KMS-11 (cell line): ENCODE measurements at regions not wholly inside any gene's neighbourhood (a gene's known extent, or its start where the extent isn't known, plus 50 kb on each side); places are given as distances from the start of the nearest gene placed in this dataset.

Experiments used
- H2AFZ ChIP-seq: fragments of 200-600 bp; sonication (generic); 2 replicates; pipeline ENCODE4 v1.6.1; 2016; ENCODE audit warnings: antibody characterized with exemption, mixed run types, low read depth
- H3K27ac ChIP-seq: fragments of 200-600 bp; sonication (generic); 2 replicates; pipeline ENCODE4 v1.6.1; 2016; ENCODE audit warnings: mild to moderate bottlenecking, mixed run types
- H3K27me3 ChIP-seq: fragments of 200-600 bp; sonication (generic); 2 replicates; pipeline ENCODE4 v1.6.1; 2017; ENCODE audit warnings: mild to moderate bottlenecking, low read depth, mixed run types, moderate library complexity; ENCODE audit not compliant: insufficient read depth
- H3K36me3 ChIP-seq: fragments of 200-600 bp; sonication (generic); 2 replicates; pipeline ENCODE4 v1.6.1; 2017; ENCODE audit warnings: mild to moderate bottlenecking, mixed run types; ENCODE audit not compliant: insufficient read depth
- H3K4me1 ChIP-seq: fragments of 200-600 bp; sonication (generic); 2 replicates; pipeline ENCODE4 v1.6.1; 2016; ENCODE audit warnings: mild to moderate bottlenecking, low read depth, mixed run types; ENCODE audit not compliant: poor library complexity, severe bottlenecking
- H3K4me2 ChIP-seq: fragments of 200-600 bp; sonication (generic); 2 replicates; pipeline ENCODE4 v1.7.0; 2016; ENCODE audit warnings: mild to moderate bottlenecking, mixed run types
- H3K4me3 ChIP-seq: fragments of 200-600 bp; sonication (generic); IDR thresholded peaks from 2 replicates; pipeline ENCODE4 v1.6.1; 2017; ENCODE audit warnings: low read depth, low read length, mixed read lengths; ENCODE audit not compliant: insufficient read depth
- H3K79me2 ChIP-seq: fragments of 200-600 bp; sonication (generic); 2 replicates; pipeline ENCODE4 v1.6.1; 2016; ENCODE audit warnings: low read depth, mixed run types; ENCODE audit not compliant: insufficient read depth
- H3K9ac ChIP-seq: fragments of 200-600 bp; sonication (generic); 2 replicates; pipeline ENCODE4 v1.6.1; 2016; ENCODE audit warnings: mild to moderate bottlenecking, mixed run types
- H4K20me1 ChIP-seq: fragments of 200-600 bp; sonication (generic); 2 replicates; pipeline ENCODE4 v1.6.1; 2016; ENCODE audit warnings: mild to moderate bottlenecking, mixed run types; ENCODE audit not compliant: insufficient read depth
- CTCF ChIP-seq: fragments of 200-600 bp; sonication (generic); conservative IDR thresholded peaks from 2 replicates; pipeline ENCODE4 v1.6.1; 2017; ENCODE audit warnings: low read depth, mild to moderate bottlenecking, antibody characterized with exemption, low read length, moderate library complexity, mixed read lengths

GRCh38 chr17:70569128-70569527 is 399.8 kb downstream of the KCNJ2 start:
- no peaks in the 10 kb centered on the region for H4K20me1 ChIP-seq
- H3K36me3 ChIP-seq = no peaks in the 10 kb centered on the region
- H3K4me1 ChIP-seq = no peaks in the 10 kb centered on the region
- H3K27ac ChIP-seq = no peak overlapping the region
- H2AFZ ChIP-seq = no peak overlapping the region
- no peak overlapping the region for H3K4me3 ChIP-seq
- no peaks in the 10 kb centered on the region for H3K79me2 ChIP-seq
- no peak overlapping the region for H3K9ac ChIP-seq
- no peak for TF ChIP-seq CTCF
- no peaks in the 10 kb centered on the region for H3K27me3 ChIP-seq
- no peak overlapping the region for H3K4me2 ChIP-seq

- Histone ChIP-seq H3K27me3 (no peaks in the 10 kb centered on the region), H3K79me2 (no peaks in the 10 kb centered on the region), H3K4me2 (no peak overlapping the region), H2AFZ (no peak overlapping the region), H3K4me1 (no peaks in the 10 kb centered on the region), H3K27ac (no peak overlapping the region), H3K4me3 (no peak overlapping the region), H4K20me1 (no peaks in the 10 kb centered on the region), H3K36me3 (no peaks in the 10 kb centered on the region), H3K9ac (no peak overlapping the region)
- no peak for TF ChIP-seq CTCF
Observed at GRCh38 chr17:70577456-70577855, 408.1 kb downstream of the KCNJ2 start.

GRCh38 chr17:70581459-70581858 is 412.1 kb downstream of the KCNJ2 start:
- H3K36me3 ChIP-seq = no peaks in the 10 kb centered on the region
- no peak overlapping the region for H3K4me2 ChIP-seq
- H2AFZ ChIP-seq = no peak overlapping the region
- H4K20me1 ChIP-seq = no peaks in the 10 kb centered on the region
- H3K79me2 ChIP-seq = no peaks in the 10 kb centered on the region
- H3K27ac ChIP-seq = no peak overlapping the region
- no peak for TF ChIP-seq CTCF
- H3K4me1 ChIP-seq = no peaks in the 10 kb centered on the region
- H3K4me3 ChIP-seq = no peak overlapping the region
- no peak overlapping the region for H3K9ac ChIP-seq
- H3K27me3 ChIP-seq = no peaks in the 10 kb centered on the region

GRCh38 chr17:70582777-70583176 is 413.4 kb downstream of the KCNJ2 start:
- H2AFZ ChIP-seq = no peak overlapping the region
- no peaks in the 10 kb centered on the region for H4K20me1 ChIP-seq
- no peak overlapping the region for H3K27ac ChIP-seq
- no peak overlapping the region for H3K4me2 ChIP-seq
- H3K36me3 ChIP-seq = no peaks in the 10 kb centered on the region
- H3K4me3 ChIP-seq = no peak overlapping the region
- no peak for TF ChIP-seq CTCF
- H3K9ac ChIP-seq = no peak overlapping the region
- H3K4me1 ChIP-seq = no peaks in the 10 kb centered on the region
- H3K79me2 ChIP-seq = no peaks in the 10 kb centered on the region
- H3K27me3 ChIP-seq = no peaks in the 10 kb centered on the region

GRCh38 chr17:70584255-70584654 is 414.9 kb downstream of the KCNJ2 start:
- H3K4me1 ChIP-seq = no peaks in the 10 kb centered on the region
- H3K36me3 ChIP-seq = no peaks in the 10 kb centered on the region
- H2AFZ ChIP-seq = no peak overlapping the region
- no peak overlapping the region for H3K4me3 ChIP-seq
- H3K4me2 ChIP-seq = no peak overlapping the region
- H3K27ac ChIP-seq = no peak overlapping the region
- no peak overlapping the region for H3K9ac ChIP-seq
- no peak for TF ChIP-seq CTCF
- no peaks in the 10 kb centered on the region for H4K20me1 ChIP-seq
- H3K27me3 ChIP-seq = no peaks in the 10 kb centered on the region
- no peaks in the 10 kb centered on the region for H3K79me2 ChIP-seq
